DOHH2 (cell line): ENCODE measurements at regions not wholly inside any gene's neighbourhood (a gene's known extent, or its start where the extent isn't known, plus 50 kb on each side); places are given as distances from the start of the nearest gene placed in this dataset.

Experiments
- H3F3A ChIP-seq: fragments of 200-600 bp; sonication (generic), shearing (Covaris generic); 2 replicates; pipeline ENCODE4 v1.6.0; 2016; ENCODE audit warnings: antibody characterized with exemption, mild to moderate bottlenecking; ENCODE audit not compliant: control insufficient read depth, insufficient read depth
- H3K27ac ChIP-seq: fragments of 200-600 bp; sonication (generic); 2 replicates; pipeline ENCODE4 v1.5.1; 2014; ENCODE audit warnings: low read depth, mild to moderate bottlenecking, low read length, moderate library complexity
- H3K27me3 ChIP-seq: fragments of 200-600 bp; sonication (generic); 2 replicates; pipeline ENCODE4 v1.6.1; 2014; ENCODE audit warnings: mild to moderate bottlenecking, low read length, mixed read lengths; ENCODE audit not compliant: control insufficient read depth
- H3K36me3 ChIP-seq: fragments of 200-600 bp; sonication (generic); 2 replicates; pipeline ENCODE4 v1.6.1; 2014; ENCODE audit warnings: mild to moderate bottlenecking, low read length, moderate library complexity, mixed read lengths; ENCODE audit not compliant: control insufficient read depth
- H3K4me1 ChIP-seq: fragments of 200-600 bp; sonication (generic); 2 replicates; pipeline ENCODE4 v1.6.1; 2014; ENCODE audit warnings: mild to moderate bottlenecking, low read length, mixed read lengths; ENCODE audit not compliant: control insufficient read depth
- H3K4me2 ChIP-seq: fragments of 200-600 bp; sonication (generic); 2 replicates; pipeline ENCODE4 v1.6.0; 2014; ENCODE audit warnings: mild to moderate bottlenecking, low read length, moderate library complexity
- H3K4me3 ChIP-seq: fragments of 200-600 bp; sonication (generic); 2 replicates; pipeline ENCODE4 v1.5.1; 2014; ENCODE audit warnings: mild to moderate bottlenecking, low read length, mixed read lengths
- H3K79me2 ChIP-seq: fragments of 200-600 bp; sonication (generic); 2 replicates; pipeline ENCODE4 v1.6.1; 2014; ENCODE audit warnings: mild to moderate bottlenecking, low read length, mixed read lengths; ENCODE audit not compliant: control insufficient read depth
- H3K9me2 ChIP-seq: fragments of 200-600 bp; sonication (generic); replicated peaks from 2 replicates; pipeline ENCODE4 v1.6.1; 2014; ENCODE audit warnings: mild to moderate bottlenecking, low read length, mixed read lengths; ENCODE audit not compliant: control insufficient read depth
- H3K9me3 ChIP-seq: fragments of 200-600 bp; sonication (generic); 2 replicates; pipeline ENCODE4 v1.6.1; 2014; ENCODE audit warnings: antibody characterized with exemption, low read length, mixed read lengths; ENCODE audit not compliant: control insufficient read depth, insufficient read depth
- H4K20me1 ChIP-seq: fragments of 200-600 bp; sonication (generic); 2 replicates; pipeline ENCODE4 v1.6.0; 2014; ENCODE audit warnings: low read depth, mild to moderate bottlenecking, antibody characterized with exemption, low read length, moderate library complexity; ENCODE audit not compliant: control insufficient read depth, insufficient read depth
- CTCF ChIP-seq: fragments of 200-600 bp; sonication (generic); IDR thresholded peaks from one replicate; pipeline ENCODE4 v1.5.1; 2014; ENCODE audit warnings: antibody characterized with exemption, mild to moderate bottlenecking, low read depth, low read length; ENCODE audit not compliant: poor library complexity, severe bottlenecking
- EZH2phosphoT487 ChIP-seq: fragments of 200-600 bp; sonication (generic); IDR thresholded peaks from 2 replicates; pipeline ENCODE4 v1.6.1; 2017; ENCODE audit warnings: borderline replicate concordance, mild to moderate bottlenecking, antibody characterized with exemption, low read length, moderate library complexity, mixed read lengths

- H3K27me3 ChIP-seq, result no peaks in the 10 kb centered on the region
- no peak overlapping the region for H3K4me3 ChIP-seq
- H3K9me2 ChIP-seq, result no peaks in the 10 kb centered on the region
- H3K9me3 ChIP-seq, result no peaks in the 10 kb centered on the region
- H3F3A ChIP-seq, result no peaks in the 10 kb centered on the region
- H4K20me1 ChIP-seq, result no peaks in the 10 kb centered on the region
- H3K36me3 ChIP-seq, result no peaks in the 10 kb centered on the region
- H3K4me1 ChIP-seq, result no peaks in the 10 kb centered on the region
- H3K79me2 ChIP-seq, result no peaks in the 10 kb centered on the region
- H3K4me2 ChIP-seq, result no peak overlapping the region
- no peak overlapping the region for H3K27ac ChIP-seq
- TF ChIP-seq EZH2phosphoT487 (no peak), CTCF (no peak)
Observed at GRCh38 chr5:81914696-81915095, 57.1 kb upstream of the ATG10 start.

GRCh38 chr5:81912933-81913332 lies 58.9 kb upstream of the ATG10 start:
- no peak overlapping the region for H3K27ac ChIP-seq
- H3K4me3 ChIP-seq, result no peak overlapping the region
- no peaks in the 10 kb centered on the region for H4K20me1 ChIP-seq
- no peaks in the 10 kb centered on the region for H3K9me2 ChIP-seq
- no peaks in the 10 kb centered on the region for H3K36me3 ChIP-seq
- H3K27me3 ChIP-seq, result no peaks in the 10 kb centered on the region
- H3K9me3 ChIP-seq, result no peaks in the 10 kb centered on the region
- no peaks in the 10 kb centered on the region for H3K4me1 ChIP-seq
- no peaks in the 10 kb centered on the region for H3F3A ChIP-seq
- TF ChIP-seq EZH2phosphoT487 (no peak), CTCF (no peak)
- H3K4me2 ChIP-seq, result no peak overlapping the region
- H3K79me2 ChIP-seq, result no peaks in the 10 kb centered on the region

- Histone ChIP-seq H3K79me2 (no peaks in the 10 kb centered on the region), H4K20me1 (no peaks in the 10 kb centered on the region), H3K4me1 (no peaks in the 10 kb centered on the region), H3K4me3 (no peak overlapping the region), H3K36me3 (no peaks in the 10 kb centered on the region), H3K27ac (no peak overlapping the region), H3K27me3 (no peaks in the 10 kb centered on the region), H3F3A (no peaks in the 10 kb centered on the region), H3K9me2 (no peaks in the 10 kb centered on the region), H3K4me2 (no peak overlapping the region), H3K9me3 (no peaks in the 10 kb centered on the region)
- TF ChIP-seq CTCF, result no peak
- TF ChIP-seq EZH2phosphoT487, result no peak
Observed at GRCh38 chr5:81909677-81910076, 62.1 kb upstream of the ATG10 start.

- no peak for TF ChIP-seq EZH2phosphoT487
- no peak overlapping the region for H3K4me2 ChIP-seq
- no peaks in the 10 kb centered on the region for H3K79me2 ChIP-seq
- H3K36me3 ChIP-seq, result no peaks in the 10 kb centered on the region
- H3K9me2 ChIP-seq, result no peaks in the 10 kb centered on the region
- no peaks in the 10 kb centered on the region for H3K9me3 ChIP-seq
- H3K27me3 ChIP-seq, result no peaks in the 10 kb centered on the region
- H4K20me1 ChIP-seq, result no peaks in the 10 kb centered on the region
- no peak overlapping the region for H3K27ac ChIP-seq
- no peaks in the 10 kb centered on the region for H3F3A ChIP-seq
- no peaks in the 10 kb centered on the region for H3K4me1 ChIP-seq
- no peak overlapping the region for H3K4me3 ChIP-seq
Observed at GRCh38 chr5:81908771-81909170, 63.1 kb upstream of the ATG10 start.
